HG03521 (cell line): ENCODE measurements at regions not wholly inside any gene's neighbourhood (a gene's known extent, or its start where the extent isn't known, plus 50 kb on each side); places are given as distances from the start of the nearest gene placed in this dataset.

Experiments
- ATAC-seq: cut with Tn5 transposase; IDR thresholded peaks from one replicate; pipeline ENCODE4 v1.9.1; 2021; ENCODE audit warnings: mild to moderate bottlenecking, moderate library complexity; ENCODE audit not compliant: unreplicated experiment

DNA sequence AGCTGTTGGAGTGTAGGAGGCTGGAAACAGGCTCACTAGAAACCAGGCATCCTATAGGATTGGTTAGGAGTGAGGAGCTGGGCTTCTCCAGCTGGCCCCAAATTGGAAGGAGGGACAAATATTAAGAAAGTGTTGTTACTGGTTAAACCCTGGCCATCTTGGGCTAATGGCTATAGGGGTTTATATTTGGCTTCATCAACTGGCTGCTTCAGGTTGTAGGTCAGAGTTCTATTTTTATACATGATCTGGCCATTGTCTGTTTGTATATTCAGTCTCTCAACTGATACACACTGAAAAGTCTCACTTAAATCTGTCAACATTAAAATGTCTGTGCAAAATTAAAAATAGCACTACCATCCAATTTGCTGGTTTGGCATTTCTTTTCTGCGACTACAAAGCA, 70.2 kb upstream of the ARRDC4 start:
- ATAC-seq, result no peak

DNA sequence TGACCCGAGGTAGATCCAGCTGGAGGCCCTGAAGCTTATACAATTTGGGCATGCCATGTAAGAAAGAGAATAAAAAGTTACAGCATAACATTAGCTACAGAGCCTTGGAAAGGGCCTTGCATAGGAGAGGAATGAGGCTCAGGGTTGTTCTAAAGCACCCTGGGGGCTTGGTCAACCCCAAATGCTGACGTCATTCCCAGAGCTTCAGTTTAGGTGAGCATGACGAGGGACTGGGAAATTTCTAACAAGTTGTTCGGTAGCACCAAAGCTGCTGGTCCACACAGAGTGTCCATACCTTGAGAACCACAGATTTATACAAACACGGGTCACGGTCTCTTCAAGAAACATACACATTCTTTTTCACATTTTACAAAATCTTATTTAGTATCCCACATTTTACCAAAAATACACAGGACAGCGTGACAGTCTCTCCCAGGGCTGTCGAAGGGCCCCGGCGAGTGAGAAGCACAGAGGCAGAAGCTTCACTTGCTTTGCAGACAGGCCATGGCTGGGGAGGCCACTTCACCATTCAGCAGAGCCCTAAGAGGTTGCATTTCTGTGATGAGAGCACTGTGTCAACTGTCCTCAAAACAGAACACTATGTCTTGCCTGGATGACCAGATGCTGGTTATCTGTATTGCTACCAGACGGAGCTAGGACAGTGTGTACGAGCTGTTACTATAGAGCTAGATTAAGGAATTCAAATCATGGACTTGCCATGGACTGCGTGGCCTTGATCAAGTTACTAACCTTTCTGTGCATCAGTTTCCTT, 68.2 kb upstream of the ARRDC4 start:
- no peak for ATAC-seq

DNA sequence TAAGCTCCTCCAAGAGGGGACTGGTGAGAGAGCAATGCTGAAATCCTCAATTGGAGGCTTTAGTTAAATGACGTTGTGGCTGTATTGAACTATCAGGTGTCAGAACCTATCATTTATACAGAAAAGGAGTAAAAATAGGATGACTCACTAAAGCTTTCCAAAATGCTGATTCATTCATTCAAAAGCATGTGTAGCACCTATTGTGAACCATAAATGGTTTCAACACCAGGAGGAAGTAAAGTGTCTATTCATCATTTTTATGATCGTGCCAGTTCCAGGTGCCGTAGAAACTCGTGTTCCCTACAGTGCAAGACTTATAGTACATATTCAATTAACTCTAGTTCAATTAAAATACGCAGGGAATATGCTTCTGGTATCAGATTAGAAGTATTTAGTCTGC, 66.5 kb upstream of the ARRDC4 start:
- ATAC-seq, result no peak

DNA sequence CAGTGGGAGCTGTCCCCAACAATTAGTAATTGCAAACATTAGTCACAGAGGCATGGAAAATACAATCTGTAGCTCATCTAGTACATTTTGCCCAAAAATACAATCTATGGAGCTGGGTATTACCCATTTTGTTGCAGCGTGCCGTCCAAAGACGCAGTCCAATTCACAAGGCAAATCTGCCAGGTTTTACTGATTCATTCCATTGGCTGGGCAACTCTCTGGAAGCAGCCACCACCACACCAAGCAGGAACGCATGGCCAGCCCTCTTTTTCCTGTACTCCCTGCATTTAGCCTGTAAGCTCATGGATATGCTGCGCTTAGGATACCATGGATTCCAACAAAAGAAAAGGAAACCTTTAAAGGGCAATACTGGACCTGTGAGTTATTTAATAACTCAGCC, 60.5 kb upstream of the ARRDC4 start:
- ATAC-seq, result no peak

GRCh38 chr15:97902140-97902780, 58.2 kb upstream of the ARRDC4 start:
- ATAC-seq, result no peak

- ATAC-seq, result no peak
Measured at GRCh38 chr15:97903560-97903959, 56.9 kb upstream of the ARRDC4 start.

DNA sequence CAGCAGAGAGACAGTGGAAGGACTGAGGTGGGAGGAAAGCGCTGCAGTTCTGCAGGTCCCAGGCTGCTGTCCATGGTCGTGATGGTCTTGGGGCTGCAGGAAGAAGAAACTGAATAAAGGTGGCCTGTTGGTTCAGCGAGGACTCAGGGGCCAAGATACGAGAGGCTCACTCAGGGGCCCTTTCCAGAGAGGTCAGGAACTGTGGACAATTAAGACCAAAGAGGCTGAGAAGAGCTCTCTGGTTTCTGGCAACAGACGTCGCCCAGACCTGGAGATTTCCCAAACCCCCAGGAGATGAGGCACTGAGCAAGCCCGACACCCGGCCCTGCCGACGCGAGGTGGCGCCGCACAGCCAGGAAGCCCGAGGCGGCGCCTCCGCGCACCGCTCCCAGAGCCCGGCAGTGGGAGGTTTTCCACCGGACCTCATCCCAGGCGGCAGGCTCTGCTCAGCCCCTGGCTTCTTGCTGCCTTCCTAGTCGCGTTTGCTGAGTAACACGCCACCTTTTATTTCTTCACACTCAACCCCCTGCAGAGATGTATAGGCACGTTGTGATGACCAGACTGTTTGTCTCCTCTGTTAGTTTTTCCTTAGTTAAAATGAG, 56.4 kb upstream of the ARRDC4 start:
- no peak for ATAC-seq

- ATAC-seq, result peak; percentile 95
Measured at GRCh38 chr15:97909291-97909891, 51.1 kb upstream of the ARRDC4 start.
